CD4-positive, alpha-beta T cell (primary cell): ENCODE measurements at regions not wholly inside any gene's neighbourhood (a gene's known extent, or its start where the extent isn't known, plus 50 kb on each side); places are given as distances from the start of the nearest gene placed in this dataset.

ENCODE experiments used
- ATAC-seq: fragments of 200-7000 bp; cut with Tn5 transposase; one replicate; pipeline ENCODE4 v1.10.0; 2022; ENCODE audit warnings: mild to moderate bottlenecking; ENCODE audit not compliant: poor library complexity
- CTCF ChIA-PET: fragments of 350-600 bp; sonication (Branson Sonifier 250); formaldehyde crosslinking; loops from one replicate; lab custom pipeline; 2021; ENCODE audit warnings: antibody characterized with exemption, inconsistent platforms; lab: Charles Lee
- POLR2A ChIA-PET: fragments of 350-600 bp; sonication (Branson Sonifier 250); formaldehyde crosslinking; loops from one replicate; lab custom pipeline; 2021; ENCODE audit warnings: antibody characterized with exemption, inconsistent platforms; lab: Charles Lee
- DNase-seq, 14 experiments: peaks; one replicate each; pipeline ENCODE4 v3.0.0-alpha.2; 2013 to 2020; ENCODE audit warnings: mixed read lengths in 2 of 14
- H3K27ac ChIP-seq, 2 donors: one replicate each; pipeline versions ENCODE4 v1.5.1 to v1.7.0; 2013; ENCODE audit warnings: low read length in 2 of 2, low read depth in 1 of 2, mild to moderate bottlenecking in 1 of 2
- H3K27me3 ChIP-seq, 2 experiments: 1 replicate in 1 of 2; 2 replicates in 1 of 2; pipeline versions ENCODE4 v1.6.1 to v1.7.0; 2013; ENCODE audit warnings: low read length in 2 of 2, control low read depth in 1 of 2, mild to moderate bottlenecking in 1 of 2, moderate library complexity in 1 of 2; ENCODE audit not compliant: insufficient read depth in 2 of 2, control insufficient read depth in 1 of 2
- H3K36me3 ChIP-seq: one replicate; pipeline ENCODE4 v1.6.1; 2013; ENCODE audit warnings: low read length, control low read depth; ENCODE audit not compliant: insufficient read depth
- H3K4me1 ChIP-seq: one replicate; pipeline ENCODE4 v1.6.1; 2013; ENCODE audit warnings: low read length, control low read depth; ENCODE audit not compliant: insufficient read depth
- H3K4me3 ChIP-seq: one replicate; pipeline ENCODE4 v1.5.1; 2013; ENCODE audit warnings: mild to moderate bottlenecking, low read length, moderate library complexity
- H3K9me3 ChIP-seq, 2 experiments: 1 replicate in 1 of 2; 2 replicates in 1 of 2; pipeline versions ENCODE4 v1.6.1 to v1.7.0; 2013; ENCODE audit warnings: low read length in 2 of 2, mild to moderate bottlenecking in 2 of 2, control low read depth in 1 of 2, moderate library complexity in 1 of 2; ENCODE audit not compliant: control insufficient read depth in 1 of 2, insufficient read depth in 1 of 2
- H3K27ac Mint-ChIP-seq: one replicate; pipeline ENCODE4 v1.8.0; 2020; ENCODE audit warnings: mixed read lengths
- H3K27me3 Mint-ChIP-seq: one replicate; pipeline ENCODE4 v1.8.0; 2021; ENCODE audit warnings: mixed read lengths
- H3K36me3 Mint-ChIP-seq: one replicate; pipeline ENCODE4 v1.8.0; 2021; ENCODE audit warnings: low read depth, mixed read lengths
- H3K4me1 Mint-ChIP-seq: one replicate; pipeline ENCODE4 v1.8.0; 2021; ENCODE audit warnings: low read depth, mixed read lengths
- H3K4me3 Mint-ChIP-seq: one replicate; pipeline ENCODE4 v1.8.0; 2020; ENCODE audit warnings: mild to moderate bottlenecking, mixed read lengths
- H3K9me3 Mint-ChIP-seq: one replicate; pipeline ENCODE4 v1.8.0; 2020; ENCODE audit warnings: mixed read lengths
- CTCF ChIP-seq: fragments of 200-600 bp; IDR thresholded peaks from one replicate; pipeline ENCODE4 v1.8.0; 2022; ENCODE audit warnings: antibody characterized with exemption, mild to moderate bottlenecking
- intact Hi-C, 2 experiments: fragments of 100-400 bp; cut with DNase I in 1 of 2; cut with micrococcal nuclease in 1 of 2; formaldehyde crosslinking; loops; one replicate each; pipeline versions ENCODE4 v1.15.1 to v1.9.0; 2023 to 2025; cut with DNase I, micrococcal nuclease

- Mint-ChIP-seq H3K9me3 (no peaks in the 10 kb centered on the region), H3K4me3 (no peak overlapping the region), H3K27ac (no peak overlapping the region), H3K36me3 (no peaks in the 10 kb centered on the region), H3K27me3 (peaks cover 56% of the 10 kb centered on the region), H3K4me1 (peaks cover 7% of the 10 kb centered on the region)
- no peak for TF ChIP-seq CTCF
- POLR2A ChIA-PET, result no interaction called here
- ATAC-seq (no peak), DNase-seq (no peak)
- peaks cover 34 to 53% of the 10 kb centered on the region in 2 experiments for H3K27me3 ChIP-seq
- H3K4me1 ChIP-seq, result peaks cover 6% of the 10 kb centered on the region
- no peak overlapping the region for H3K27ac ChIP-seq
- CTCF ChIA-PET, result no interaction called here
- H3K36me3 ChIP-seq, result no peaks in the 10 kb centered on the region
- H3K9me3 ChIP-seq, result peaks cover 0 to 12% of the 10 kb centered on the region in 2 experiments
- H3K4me3 ChIP-seq, result no peak overlapping the region
- intact Hi-C loops, result no loop called here
Measured at GRCh38 chr12:114476159-114476558, 70.2 kb upstream of the TBX5 start.

DNA sequence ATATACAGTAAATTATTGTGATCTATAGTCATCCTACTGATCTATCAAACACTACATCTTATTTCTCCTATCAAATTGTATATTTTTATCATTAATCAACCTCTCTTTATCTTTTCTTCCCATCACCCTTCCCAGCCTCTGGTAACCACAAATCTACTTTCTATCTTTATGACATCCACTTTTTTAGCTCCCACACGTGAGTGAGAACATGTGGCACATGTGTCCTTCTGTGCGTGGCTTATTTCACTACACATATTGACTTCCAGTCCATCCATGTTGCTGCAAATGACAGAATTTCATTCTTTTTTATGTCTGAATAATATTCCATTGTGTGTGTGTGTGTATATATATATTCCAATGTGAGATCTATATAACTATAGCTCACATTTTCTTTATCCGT lies 67.8 kb upstream of the TBX5 start:
- no peak overlapping the region for H3K4me3 Mint-ChIP-seq

GRCh38 chr12:114473018-114473417 lies 67.1 kb upstream of the TBX5 start:
- ChIA-PET CTCF (no interaction called here), POLR2A (no interaction called here)
- Histone ChIP-seq H3K4me3 (no peak overlapping the region), H3K27ac (no peak overlapping the region), H3K9me3 (no peaks in the 10 kb centered on the region), H3K36me3 (no peaks in the 10 kb centered on the region), H3K4me1 (no peaks in the 10 kb centered on the region), H3K27me3 (peaks cover 5 to 22% of the 10 kb centered on the region in 2 experiments)
- no peaks in the 10 kb centered on the region for H3K9me3 Mint-ChIP-seq
- intact Hi-C loops, result no loop called here
- peaks cover 31% of the 10 kb centered on the region for H3K27me3 Mint-ChIP-seq
- no peak overlapping the region for H3K4me3 Mint-ChIP-seq
- no peaks in the 10 kb centered on the region for H3K36me3 Mint-ChIP-seq
- no peaks in the 10 kb centered on the region for H3K4me1 Mint-ChIP-seq
- H3K27ac Mint-ChIP-seq, result no peak overlapping the region
- DNase-seq, result no peak
- no peak for ATAC-seq
- no peak for TF ChIP-seq CTCF

More for the DNA sequence above, 67.8 kb upstream of the TBX5 start:
- Histone ChIP-seq H3K9me3 (no peaks in the 10 kb centered on the region), H3K4me3 (no peak overlapping the region), H3K4me1 (no peaks in the 10 kb centered on the region), H3K27me3 (peaks cover 10 to 29% of the 10 kb centered on the region in 2 experiments), H3K36me3 (no peaks in the 10 kb centered on the region), H3K27ac (no peak overlapping the region)
- no peaks in the 10 kb centered on the region for H3K4me1 Mint-ChIP-seq
- intact Hi-C loops, result no loop called here
- ChIA-PET POLR2A (no interaction called here), CTCF (no interaction called here)
- H3K27me3 Mint-ChIP-seq, result peaks cover 32% of the 10 kb centered on the region
- DNase-seq (no peak), ATAC-seq (no peak)
- no peak for TF ChIP-seq CTCF
- no peaks in the 10 kb centered on the region for H3K36me3 Mint-ChIP-seq
- no peaks in the 10 kb centered on the region for H3K9me3 Mint-ChIP-seq
- no peak overlapping the region for H3K27ac Mint-ChIP-seq
